ENCODE measurements at regions not wholly inside any gene's neighbourhood (a gene's known extent, or its start where the extent isn't known, plus 50 kb on each side); places are given as distances from the start of the nearest gene placed in this dataset.

DNA sequence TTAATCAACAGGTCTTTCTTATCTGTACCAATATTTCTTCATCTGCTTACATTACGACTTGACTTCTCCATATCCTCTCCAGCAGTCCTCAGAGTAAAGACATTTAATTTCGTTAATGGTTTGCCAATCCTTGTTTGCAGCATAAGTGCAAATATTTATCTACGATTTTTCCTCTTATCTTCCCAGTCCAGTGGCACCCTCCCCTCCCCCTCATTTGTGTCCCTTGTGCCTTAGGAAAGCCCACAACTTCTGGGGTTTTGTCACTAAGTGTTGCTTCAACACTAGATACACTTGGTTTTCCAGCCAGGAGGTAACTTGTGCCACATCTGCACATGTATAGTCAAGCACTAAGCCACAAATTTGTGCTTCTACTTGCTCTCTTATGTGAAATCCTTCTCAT lies 327.2 kb downstream of the CBLN4 start:
- TF ChIP-seq, protein P1, sequence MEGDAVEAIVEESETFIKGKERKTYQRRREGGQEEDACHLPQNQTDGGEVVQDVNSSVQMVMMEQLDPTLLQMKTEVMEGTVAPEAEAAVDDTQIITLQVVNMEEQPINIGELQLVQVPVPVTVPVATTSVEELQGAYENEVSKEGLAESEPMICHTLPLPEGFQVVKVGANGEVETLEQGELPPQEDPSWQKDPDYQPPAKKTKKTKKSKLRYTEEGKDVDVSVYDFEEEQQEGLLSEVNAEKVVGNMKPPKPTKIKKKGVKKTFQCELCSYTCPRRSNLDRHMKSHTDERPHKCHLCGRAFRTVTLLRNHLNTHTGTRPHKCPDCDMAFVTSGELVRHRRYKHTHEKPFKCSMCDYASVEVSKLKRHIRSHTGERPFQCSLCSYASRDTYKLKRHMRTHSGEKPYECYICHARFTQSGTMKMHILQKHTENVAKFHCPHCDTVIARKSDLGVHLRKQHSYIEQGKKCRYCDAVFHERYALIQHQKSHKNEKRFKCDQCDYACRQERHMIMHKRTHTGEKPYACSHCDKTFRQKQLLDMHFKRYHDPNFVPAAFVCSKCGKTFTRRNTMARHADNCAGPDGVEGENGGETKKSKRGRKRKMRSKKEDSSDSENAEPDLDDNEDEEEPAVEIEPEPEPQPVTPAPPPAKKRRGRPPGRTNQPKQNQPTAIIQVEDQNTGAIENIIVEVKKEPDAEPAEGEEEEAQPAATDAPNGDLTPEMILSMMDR (IDR thresholded peaks at IDR 0.05): no peak
- TF ChIP-seq POLR2A (IDR thresholded peaks at IDR 0.05) (no peak), POLR2AphosphoS5 (IDR thresholded peaks at IDR 0.05; ENCODE audit: insufficient read depth in 1 of 2, low read depth in 1 of 2) (no peak)

Data from vagina (tissue), 2 donors.